ENCODE measurements at regions not wholly inside any gene's neighbourhood (a gene's known extent, or its start where the extent isn't known, plus 50 kb on each side); places are given as distances from the start of the nearest gene placed in this dataset.

DNA sequence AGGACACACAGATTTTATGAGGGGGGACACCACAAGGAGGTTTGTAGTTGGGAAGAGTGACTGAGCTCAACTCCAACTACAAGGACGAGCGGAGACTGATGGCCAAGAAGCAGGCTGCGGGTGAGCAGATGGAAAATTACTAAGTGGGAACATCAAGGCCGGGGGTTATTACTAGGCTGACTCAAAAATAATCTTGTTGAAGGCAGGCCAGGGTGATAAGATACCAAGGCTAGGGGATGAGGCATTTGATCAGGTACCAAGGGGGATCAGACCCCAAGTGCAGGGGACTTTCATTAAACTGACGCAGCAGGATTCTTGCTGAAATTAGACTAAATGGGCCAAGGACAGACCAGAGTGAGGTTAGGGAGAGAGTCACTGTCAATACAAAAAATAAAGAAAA lies 119.4 kb upstream of the SORBS2 start:
- no peak for DNase-seq

- DNase-seq, result no peak
Measured at GRCh38 chr4:185931986-185932385, 120.0 kb upstream of the SORBS2 start.

DNA sequence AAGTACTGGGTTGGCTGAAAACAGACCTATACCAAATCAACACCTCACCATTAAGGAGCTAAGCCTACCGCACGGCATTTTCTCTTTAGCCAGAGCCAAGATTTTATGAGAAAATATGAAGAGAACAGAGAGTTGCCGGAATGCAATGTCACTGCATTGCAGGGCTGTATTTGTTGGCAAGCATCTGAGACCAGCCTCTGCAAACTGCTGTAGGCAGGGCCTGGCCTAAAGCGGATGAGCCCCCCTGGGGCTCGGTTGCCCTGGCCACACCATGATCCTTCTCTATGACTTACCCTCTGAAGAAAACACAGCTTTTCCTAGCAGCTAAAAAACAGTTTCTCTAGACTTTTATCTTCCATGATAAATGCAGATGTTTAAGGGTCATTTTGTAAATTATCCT lies 120.5 kb upstream of the SORBS2 start:
- no peak for DNase-seq

- no peak for DNase-seq
Measured at GRCh38 chr4:185933078-185933581, 121.1 kb upstream of the SORBS2 start.

GRCh38 chr4:185936650-185937376 lies 124.8 kb upstream of the SORBS2 start:
- no peak for DNase-seq

GRCh38 chr4:185938654-185939053 lies 126.7 kb upstream of the SORBS2 start:
- DNase-seq, result no peak

DNA sequence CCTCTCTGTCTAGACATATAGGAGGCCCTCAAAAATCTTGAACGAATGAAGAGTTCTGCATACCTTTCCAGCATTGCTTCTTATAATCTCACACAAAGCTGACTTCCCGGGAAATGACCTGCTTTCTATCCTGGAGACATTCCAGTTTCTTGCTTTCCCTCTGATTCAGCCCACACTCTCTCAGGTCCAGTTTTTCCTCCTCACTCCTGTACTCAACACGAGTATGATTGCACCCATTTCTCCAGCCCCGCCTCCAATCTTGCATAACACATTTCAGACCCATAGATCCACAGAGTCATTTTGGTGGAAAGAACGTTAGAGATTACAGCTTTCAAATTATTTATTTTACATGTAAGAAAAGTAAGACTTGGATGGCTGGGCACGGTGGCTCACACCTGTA lies 127.5 kb upstream of the TLR3 start:
- DNase-seq, result no peak

GRCh38 chr4:185945252-185945651 lies 123.7 kb upstream of the TLR3 start:
- DNase-seq, result no peak

DNA sequence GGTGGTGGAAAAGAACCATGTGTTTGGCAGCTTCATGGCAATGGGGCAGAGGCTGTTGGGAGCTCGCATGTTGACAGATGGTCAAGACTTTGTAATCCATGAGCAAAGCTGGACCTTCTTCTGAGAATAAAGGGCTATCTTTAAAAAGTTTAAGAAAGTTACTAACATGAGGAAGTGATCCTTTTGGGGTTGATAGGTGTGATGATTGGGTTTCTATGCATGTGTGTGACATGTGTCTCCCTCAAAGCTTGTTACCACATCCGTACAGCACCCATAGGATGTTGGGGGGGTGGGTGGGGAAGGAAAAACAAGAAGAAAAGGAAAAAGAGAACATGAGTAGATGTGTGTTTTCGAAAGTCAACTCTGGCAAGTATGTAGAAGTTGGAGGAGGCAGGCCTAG lies 123.0 kb upstream of the TLR3 start:
- no peak for DNase-seq

DNA sequence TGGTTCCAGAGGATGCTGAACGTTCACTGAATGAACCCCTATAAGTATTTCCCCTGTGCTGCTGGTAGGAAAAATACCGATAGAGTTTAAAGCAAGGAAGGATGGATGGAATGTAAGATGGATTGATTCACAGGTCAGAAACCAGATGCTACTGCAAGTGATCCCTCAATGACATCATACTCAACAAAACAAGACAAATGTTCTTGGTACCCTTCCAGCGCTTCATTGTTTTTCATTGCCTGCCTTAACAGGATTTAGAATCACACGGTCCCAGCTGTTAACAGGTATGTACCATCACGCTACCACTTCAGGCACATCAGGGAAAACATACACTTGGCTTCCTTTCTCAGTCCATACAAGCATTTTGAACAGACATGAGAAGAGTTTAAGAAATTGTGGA lies 118.1 kb upstream of the TLR3 start:
- DNase-seq, result no peak

- no peak for DNase-seq
Measured at GRCh38 chr4:185955151-185955770, 113.7 kb upstream of the TLR3 start.

DNA sequence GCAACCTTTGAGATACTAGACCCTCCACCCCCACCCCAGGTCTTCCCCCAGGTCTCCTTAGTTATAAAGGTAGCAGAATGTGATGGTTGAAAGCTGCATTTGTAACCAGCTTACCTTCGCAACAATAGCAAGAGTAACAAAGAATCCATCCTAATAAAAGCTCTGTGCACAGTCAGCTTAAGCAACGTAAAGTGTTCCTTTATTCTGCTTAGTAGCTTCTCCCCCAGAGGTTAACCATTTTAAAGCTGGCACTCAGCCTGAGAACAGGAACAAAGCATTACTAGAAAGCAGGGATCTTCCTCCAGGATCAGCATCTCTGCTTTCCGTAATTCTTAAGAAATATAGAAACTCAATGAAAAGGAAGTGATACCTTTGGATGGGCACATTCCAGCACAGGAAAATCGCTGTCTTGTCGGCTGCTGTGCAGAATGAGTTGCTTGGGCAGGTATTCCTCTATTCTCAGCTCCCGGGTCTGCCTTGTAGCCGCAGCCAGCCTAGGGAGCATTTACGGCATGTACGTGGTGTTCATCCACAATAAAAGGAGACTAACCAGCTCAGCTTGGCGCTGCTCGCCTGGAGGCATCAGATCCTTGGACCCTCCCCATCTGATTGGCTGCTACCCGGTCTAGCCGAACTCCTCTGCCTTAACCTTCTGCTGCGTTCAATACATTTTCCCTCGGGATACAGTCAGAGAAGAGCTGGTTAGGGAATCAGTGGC lies 113.0 kb upstream of the TLR3 start:
- DNase-seq, result no peak

DNA sequence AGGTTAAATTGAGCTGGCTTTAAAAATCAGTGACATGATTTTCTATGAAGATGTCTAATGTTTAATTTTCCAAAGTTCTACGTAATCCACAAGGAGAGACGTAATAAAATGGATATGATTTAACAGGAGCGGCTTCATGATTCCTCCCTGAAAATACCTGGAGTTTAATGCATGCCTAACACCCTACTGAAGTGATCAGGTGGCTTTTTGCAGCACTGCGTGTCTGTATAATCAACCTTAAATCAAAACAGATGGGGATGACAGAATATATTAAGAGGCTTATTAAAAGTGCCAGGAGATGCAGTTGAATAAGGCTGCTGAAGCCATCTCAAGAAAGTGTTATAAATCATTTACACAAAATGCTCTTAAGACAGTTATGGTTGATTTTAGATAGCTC lies 112.4 kb upstream of the TLR3 start:
- DNase-seq, result no peak

- DNase-seq, result no peak
Measured at GRCh38 chr4:185958094-185958747, 110.7 kb upstream of the TLR3 start.

DNA sequence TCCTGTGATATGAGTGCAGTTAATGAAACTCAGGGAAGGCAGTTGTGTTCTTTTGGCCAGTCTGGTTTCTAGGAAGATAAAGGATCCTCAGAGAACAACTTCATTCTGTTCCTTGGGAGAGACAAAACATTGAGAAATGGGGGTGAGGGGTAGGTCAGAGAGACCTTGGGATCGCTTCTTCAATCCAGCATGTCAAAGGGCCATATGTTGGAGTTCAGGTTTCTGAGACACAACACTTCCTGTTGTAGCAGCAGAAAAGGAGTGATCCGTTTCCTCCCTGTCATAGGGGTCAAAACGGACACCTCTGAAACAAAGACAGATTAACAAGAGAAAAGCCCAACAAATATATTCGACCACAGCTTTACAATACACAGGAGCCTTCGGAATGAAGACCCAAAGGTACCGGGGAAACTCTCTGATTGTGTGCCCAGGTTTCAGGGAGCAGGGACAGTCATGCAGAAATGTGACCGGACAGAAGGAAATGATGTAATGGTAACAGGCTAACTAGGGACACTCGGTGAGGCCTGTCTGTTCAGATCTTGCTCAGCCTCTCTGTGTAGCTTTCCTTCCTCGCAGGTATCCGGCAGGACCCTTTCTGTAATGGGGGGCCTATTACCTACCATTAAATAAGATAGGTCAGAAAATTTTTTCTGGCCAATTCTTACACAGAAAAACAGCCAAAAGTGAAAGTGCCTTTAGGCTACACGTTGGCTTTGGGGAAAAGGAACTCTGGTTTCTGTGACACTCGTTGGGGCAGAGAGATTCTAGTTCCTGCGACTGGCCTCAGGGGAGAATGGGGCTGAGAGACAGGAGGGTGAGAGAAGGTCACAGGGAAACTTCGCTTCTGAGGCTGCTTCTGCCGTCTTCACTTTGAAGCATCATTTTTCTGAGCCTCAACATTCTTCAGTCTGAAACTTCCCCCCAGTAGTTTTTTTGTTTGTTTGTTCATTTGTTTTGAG lies 103.3 kb upstream of the TLR3 start:
- DNase-seq, result peak; percentile 19

GRCh38 chr4:185966549-185966948 lies 102.4 kb upstream of the TLR3 start:
- no peak for DNase-seq

GRCh38 chr4:185966997-185967775 lies 101.8 kb upstream of the TLR3 start:
- no peak for DNase-seq

DNA sequence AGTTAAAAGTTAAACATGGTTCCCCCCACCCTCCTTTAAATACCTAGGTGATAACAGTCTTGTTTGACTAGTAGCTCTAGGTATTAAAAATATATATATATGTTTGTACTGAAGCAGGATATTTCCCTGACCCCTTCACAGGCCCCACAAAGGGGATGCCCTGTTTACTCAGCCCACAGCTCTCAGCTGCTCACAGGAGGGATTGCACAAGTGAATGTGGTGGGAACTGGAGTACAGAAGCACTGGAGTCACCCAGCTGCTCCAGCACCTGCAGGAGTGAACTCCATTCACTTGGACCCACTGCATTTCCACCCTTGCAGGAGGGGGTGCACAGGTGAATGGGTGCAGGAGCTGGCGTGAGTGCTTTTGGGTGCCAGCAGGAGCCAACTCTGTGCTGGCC lies 99.3 kb upstream of the TLR3 start:
- no peak for DNase-seq

DNA sequence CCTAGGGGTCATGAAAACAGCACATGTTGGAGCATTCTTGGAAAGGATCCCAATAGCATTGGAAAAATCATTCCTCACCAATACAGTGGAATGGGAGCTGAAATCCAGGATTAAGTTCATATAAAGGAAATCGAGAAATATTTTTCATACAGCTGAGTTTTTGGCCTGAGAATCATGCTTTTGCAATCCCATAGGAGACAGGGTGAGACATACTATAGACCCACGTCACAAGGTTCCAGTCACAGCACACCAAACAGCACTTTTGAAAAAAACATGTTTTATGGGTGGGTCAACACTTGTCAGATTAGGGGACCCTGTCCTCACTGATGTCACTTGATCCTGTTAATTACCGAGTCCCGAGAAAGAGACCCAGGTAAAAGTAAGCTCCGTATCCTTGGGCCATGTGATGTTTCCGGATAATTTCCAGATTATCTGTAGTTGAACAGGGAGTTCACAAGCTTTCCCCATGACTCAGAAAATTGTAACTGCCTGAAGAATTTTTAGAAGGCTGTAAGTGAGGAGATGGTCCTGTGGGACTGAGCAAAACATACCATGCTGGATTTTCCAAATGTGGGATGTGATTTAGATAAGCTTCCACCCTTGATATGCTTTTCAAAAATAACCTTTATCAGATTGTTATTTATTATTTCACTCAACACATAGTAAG lies 80.9 kb upstream of the TLR3 start:
- DNase-seq, result no peak

DNA sequence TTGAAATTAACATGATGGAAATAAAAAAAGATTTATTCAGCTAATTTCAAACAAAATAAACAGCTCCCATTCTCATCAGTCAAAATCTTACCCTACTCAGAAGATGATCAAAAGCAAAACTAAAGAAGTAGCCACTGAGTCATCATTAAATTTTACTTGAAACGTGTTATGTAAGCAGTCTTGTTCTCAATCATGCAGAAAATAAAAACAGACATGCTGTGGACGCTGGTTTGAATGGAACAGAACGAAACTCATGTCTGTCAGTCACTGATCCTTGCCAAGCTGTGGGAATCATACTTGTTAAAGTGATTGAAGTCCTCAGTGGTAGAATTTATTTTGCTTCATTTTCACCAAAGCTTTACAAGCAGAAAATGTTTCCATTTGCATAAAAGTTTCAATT lies 77.2 kb upstream of the TLR3 start:
- no peak for DNase-seq

GRCh38 chr4:185992585-185992984 lies 76.4 kb upstream of the TLR3 start:
- DNase-seq, result no peak

All from right hindlimb (tissue), 1 donor.